Panc1 (cell line): ENCODE measurements at regions not wholly inside any gene's neighbourhood (a gene's known extent, or its start where the extent isn't known, plus 50 kb on each side); places are given as distances from the start of the nearest gene placed in this dataset.

Experiments
- ATAC-seq: fragments of 200-7000 bp; cut with Tn5 transposase; 2 replicates; pipeline ENCODE4 v1.9.1; 2020; ENCODE audit warnings: mild to moderate bottlenecking, moderate library complexity
- BruUV-seq: library from RNA; stranded (reverse); fragments of 400-500 nt; replicated peaks from 2 replicates; lab custom pipeline; 2021; lab: Mats Ljungman, UMichigan
- CTCF ChIA-PET: fragments of 300-600 bp; sonication (Branson Sonifier 250); formaldehyde crosslinking; loops from one replicate; lab custom pipeline; 2022; ENCODE audit warnings: antibody characterized with exemption; lab: Charles Lee
- POLR2A ChIA-PET: fragments of 300-600 bp; sonication (Branson Sonifier 250); formaldehyde crosslinking; loops from one replicate; lab custom pipeline; 2022; ENCODE audit warnings: antibody characterized with exemption; lab: Charles Lee
- DNase-seq: peaks from one replicate; pipeline ENCODE4 v3.0.0-alpha.2; 2010; ENCODE audit warnings: low read depth, low spot score
- H3K27ac ChIP-seq: 2 replicates; pipeline ENCODE4 v1.5.1; 2011; ENCODE audit warnings: mild to moderate bottlenecking, low read length, inconsistent platforms
- H3K27me3 ChIP-seq: fragments of 200-500 bp; sonication (Bioruptor generic); 2 replicates; pipeline ENCODE4 v1.6.0; 2014; ENCODE audit warnings: low read length, inconsistent platforms; ENCODE audit not compliant: control insufficient read depth, insufficient read depth
- H3K36me3 ChIP-seq: fragments of 200-500 bp; sonication (Bioruptor generic); 2 replicates; pipeline ENCODE4 v1.5.1; 2014; ENCODE audit warnings: inconsistent platforms, mild to moderate bottlenecking, low read length, moderate library complexity; ENCODE audit not compliant: control insufficient read depth, insufficient read depth
- H3K4me1 ChIP-seq: 2 replicates; pipeline ENCODE4 v1.5.1; 2011; ENCODE audit warnings: inconsistent platforms, mild to moderate bottlenecking, low read length, moderate library complexity; ENCODE audit not compliant: control insufficient read depth, insufficient read depth
- H3K4me3 ChIP-seq, 2 experiments: 2 replicates each; pipeline ENCODE4 v1.5.1; 2011 to 2012; ENCODE audit warnings: low read depth in 2 of 2, low read length in 2 of 2, mild to moderate bottlenecking in 2 of 2, inconsistent platforms in 1 of 2, moderate library complexity in 1 of 2
- H3K9me3 ChIP-seq: fragments of 200-500 bp; sonication (Bioruptor generic); 2 replicates; pipeline ENCODE4 v1.5.1; 2014; ENCODE audit warnings: low read depth, mild to moderate bottlenecking, inconsistent platforms, low read length, moderate library complexity; ENCODE audit not compliant: control insufficient read depth, insufficient read depth
- CTCF ChIP-seq: fragments of 450-650 bp; IDR thresholded peaks from 2 replicates; pipeline ENCODE4 v1.5.1; 2017; ENCODE audit warnings: mild to moderate bottlenecking
- POLR2AphosphoS5 ChIP-seq: IDR thresholded peaks from 2 replicates; pipeline ENCODE4 v1.6.1; 2012; ENCODE audit warnings: mild to moderate bottlenecking, low read depth, low read length, moderate library complexity
- SIN3A ChIP-seq: IDR thresholded peaks from 2 replicates; pipeline ENCODE4 v1.6.1; 2012; ENCODE audit warnings: low read depth, mild to moderate bottlenecking, low read length, moderate library complexity, borderline replicate concordance; ENCODE audit not compliant: insufficient read depth
- TCF7L2 ChIP-seq: IDR thresholded peaks from 2 replicates; pipeline ENCODE4 v1.6.1; 2011; ENCODE audit warnings: mild to moderate bottlenecking, low read depth, low read length, inconsistent platforms
- in situ Hi-C: cut with HindIII; loops from 2 replicates; pipeline ENCODE4 v1.10.0; 2016; ENCODE audit warnings: low sequenced_read_pairs, low pct_unique_long_range_greater_than_20kb
- intact Hi-C: fragments of 100-400 bp; cut with micrococcal nuclease; formaldehyde crosslinking; loops from one replicate; pipeline ENCODE4 v1.10.0; 2022; ENCODE audit not compliant: unreplicated experiment
- TF ChIP-seq, protein P1 (sequence below), 2 experiments: IDR thresholded peaks; 2 replicates each; pipeline ENCODE4 v1.6.1; 2011 to 2012; ENCODE audit warnings: low read depth in 2 of 2, control low read depth in 1 of 2, low read length in 1 of 2, mild to moderate bottlenecking in 1 of 2, moderate library complexity in 1 of 2; ENCODE audit not compliant: insufficient read depth in 1 of 2

DNA sequence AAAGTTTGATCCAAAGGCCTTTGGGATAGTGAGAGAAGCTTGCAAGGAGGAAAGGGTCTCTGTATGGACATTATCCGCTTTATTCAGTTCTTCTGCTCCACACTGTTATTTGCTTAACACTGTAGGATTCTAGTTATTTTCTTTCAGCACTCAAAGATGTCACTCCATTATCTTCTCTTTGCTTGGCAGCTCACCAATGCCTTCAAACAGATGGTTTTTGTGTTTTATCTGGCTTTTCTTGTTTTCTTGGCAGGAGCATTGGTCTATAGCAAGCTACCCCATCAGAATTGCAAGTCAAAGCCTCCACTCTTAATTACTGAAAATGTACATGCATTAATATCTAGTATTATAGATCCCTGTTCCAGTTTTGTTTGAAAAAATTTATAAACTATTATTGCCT lies 138.8 kb downstream of the EVA1A start:
- H3K4me1 ChIP-seq = no peaks in the 10 kb centered on the region
- intact Hi-C loops (no loop called here), in situ Hi-C loops (no loop called here)
- H3K36me3 ChIP-seq = no peaks in the 10 kb centered on the region
- CTCF ChIA-PET = no interaction called here
- DNase-seq (no peak), ATAC-seq (no peak)
- no peaks in the 10 kb centered on the region; the same call in 1 of the 2 replicates for H3K27me3 ChIP-seq
- no TSS peak for BruUV-seq
- no peaks in the 10 kb centered on the region for H3K9me3 ChIP-seq
- TF ChIP-seq POLR2AphosphoS5 (no peak), TCF7L2 (no peak), CTCF (no peak)
- TF ChIP-seq, protein P1, sequence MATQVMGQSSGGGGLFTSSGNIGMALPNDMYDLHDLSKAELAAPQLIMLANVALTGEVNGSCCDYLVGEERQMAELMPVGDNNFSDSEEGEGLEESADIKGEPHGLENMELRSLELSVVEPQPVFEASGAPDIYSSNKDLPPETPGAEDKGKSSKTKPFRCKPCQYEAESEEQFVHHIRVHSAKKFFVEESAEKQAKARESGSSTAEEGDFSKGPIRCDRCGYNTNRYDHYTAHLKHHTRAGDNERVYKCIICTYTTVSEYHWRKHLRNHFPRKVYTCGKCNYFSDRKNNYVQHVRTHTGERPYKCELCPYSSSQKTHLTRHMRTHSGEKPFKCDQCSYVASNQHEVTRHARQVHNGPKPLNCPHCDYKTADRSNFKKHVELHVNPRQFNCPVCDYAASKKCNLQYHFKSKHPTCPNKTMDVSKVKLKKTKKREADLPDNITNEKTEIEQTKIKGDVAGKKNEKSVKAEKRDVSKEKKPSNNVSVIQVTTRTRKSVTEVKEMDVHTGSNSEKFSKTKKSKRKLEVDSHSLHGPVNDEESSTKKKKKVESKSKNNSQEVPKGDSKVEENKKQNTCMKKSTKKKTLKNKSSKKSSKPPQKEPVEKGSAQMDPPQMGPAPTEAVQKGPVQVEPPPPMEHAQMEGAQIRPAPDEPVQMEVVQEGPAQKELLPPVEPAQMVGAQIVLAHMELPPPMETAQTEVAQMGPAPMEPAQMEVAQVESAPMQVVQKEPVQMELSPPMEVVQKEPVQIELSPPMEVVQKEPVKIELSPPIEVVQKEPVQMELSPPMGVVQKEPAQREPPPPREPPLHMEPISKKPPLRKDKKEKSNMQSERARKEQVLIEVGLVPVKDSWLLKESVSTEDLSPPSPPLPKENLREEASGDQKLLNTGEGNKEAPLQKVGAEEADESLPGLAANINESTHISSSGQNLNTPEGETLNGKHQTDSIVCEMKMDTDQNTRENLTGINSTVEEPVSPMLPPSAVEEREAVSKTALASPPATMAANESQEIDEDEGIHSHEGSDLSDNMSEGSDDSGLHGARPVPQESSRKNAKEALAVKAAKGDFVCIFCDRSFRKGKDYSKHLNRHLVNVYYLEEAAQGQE (IDR thresholded peaks at IDR 0.05; ENCODE audit: insufficient read depth in 1 of 2, low read depth in 2 of 2, low read length in 1 of 2) = no peak
- POLR2A ChIA-PET = no interaction called here
- H3K4me3 ChIP-seq = no peak overlapping the region
- no peak overlapping the region for H3K27ac ChIP-seq

- Histone ChIP-seq H3K4me3 (no peak overlapping the region), H3K27me3 (peaks cover 5% of the 10 kb centered on the region), H3K27ac (no peak overlapping the region), H3K4me1 (no peaks in the 10 kb centered on the region), H3K9me3 (no peaks in the 10 kb centered on the region), H3K36me3 (no peaks in the 10 kb centered on the region)
- POLR2A ChIA-PET = no interaction called here
- no peak for TF ChIP-seq SIN3A
- TF ChIP-seq, protein P1 (IDR thresholded peaks at IDR 0.05; ENCODE audit: insufficient read depth in 1 of 2, low read depth in 2 of 2, low read length in 1 of 2) = no peak
- TF ChIP-seq POLR2AphosphoS5 = no peak
- no peak for TF ChIP-seq TCF7L2
- no peak for TF ChIP-seq CTCF
- BruUV-seq = no TSS peak
- DNase-seq (no peak), ATAC-seq (no peak)
- intact Hi-C loops (no loop called here), in situ Hi-C loops (no loop called here)
- CTCF ChIA-PET = no interaction called here
Observed at GRCh38 chr2:75416420-75417342, 144.1 kb downstream of the EVA1A start.
